ENCODE measurements at regions not wholly inside any gene's neighbourhood (a gene's known extent, or its start where the extent isn't known, plus 50 kb on each side); places are given as distances from the start of the nearest gene placed in this dataset.

GRCh38 chr17:77736199-77736585, 222.3 kb upstream of the TNRC6C start:
- H3K4me1 ChIP-seq (replicated peaks in 1 of 2; ENCODE audit: control insufficient read depth in 2 of 2, insufficient read depth in 2 of 2, low read length in 2 of 2), result peaks cover 0 to 17% of the 10 kb centered on the region in 2 experiments; a peak in 3 of 5 replicates
- no peak overlapping the region for H3K27ac ChIP-seq (ENCODE audit: extremely low read depth, low read depth, low read length)
- H3K4me2 ChIP-seq (ENCODE audit: insufficient read depth, low read length), result no peak overlapping the region
- TF ChIP-seq NUFIP1 (IDR thresholded peaks at IDR 0.05; ENCODE audit: partially characterized antibody) (no peak), ZEB2 (IDR thresholded peaks at IDR 0.05) (no peak)
- TF ChIP-seq, protein P1, sequence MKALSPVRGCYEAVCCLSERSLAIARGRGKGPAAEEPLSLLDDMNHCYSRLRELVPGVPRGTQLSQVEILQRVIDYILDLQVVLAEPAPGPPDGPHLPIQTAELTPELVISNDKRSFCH (CRISPR knock-in tag; IDR thresholded peaks at IDR 0.05), result no peak
- TF ChIP-seq, protein P1 (tag; IDR thresholded peaks at IDR 0.05), result no peak
- H2AFZ ChIP-seq (ENCODE audit: low read depth, low read length), result no peak overlapping the region
- H3K9me3 ChIP-seq (replicated peaks; ENCODE audit: control insufficient read depth, insufficient read depth, low read depth, low read length), result no peaks in the 10 kb centered on the region
- intact Hi-C loops (cut with micrococcal nuclease), result no loop called here
- no peak overlapping the region for H3K4me3 ChIP-seq
- no peaks in the 10 kb centered on the region for H3K36me3 ChIP-seq (ENCODE audit: control insufficient read depth, insufficient read depth, low read length)
- ChIA-PET CTCF (ENCODE audit: low intra/inter-chr PET ratio) (no interaction called here), POLR2A (no interaction called here)
- BruUV-seq (replicated peaks), result no TSS peak
- ATAC-seq (no peak), FAIRE-seq (no peak), DNase-seq (ENCODE audit: extremely low read depth in 1 of 4, low spot score in 3 of 4) (no peak)
- in situ Hi-C loops (cut with MboI), result no loop called here
- H3K9ac ChIP-seq (ENCODE audit: insufficient read depth in 1 of 2, low read depth in 2 of 2, low read length in 2 of 2), result no peak overlapping the region
- H3K27me3 ChIP-seq (ENCODE audit: control insufficient read depth in 2 of 2, insufficient read depth in 2 of 2, low read length in 2 of 2), result peaks cover 10 to 49% of the 10 kb centered on the region in 2 experiments; a peak in 4 of 5 replicates
- H4K20me1 ChIP-seq (replicated peaks; ENCODE audit: control insufficient read depth, insufficient read depth, low read length), result no peaks in the 10 kb centered on the region
- H3K9me1 ChIP-seq (ENCODE audit: control insufficient read depth, insufficient read depth, low read length), result peaks cover 4% of the 10 kb centered on the region
- WGBS (ENCODE audit: insufficient coverage, low coverage, missing lambda C conversion rate), result 1% methylated on average over 17 of the region's 17 CpGs
- H3K79me2 ChIP-seq (ENCODE audit: control insufficient read depth, insufficient read depth, low read length), result no peaks in the 10 kb centered on the region

- 0% methylated on average over 6 of the region's 6 CpGs for WGBS (ENCODE audit: insufficient coverage, low coverage, missing lambda C conversion rate)
- no peak overlapping the region for H3K4me3 ChIP-seq
- DNase-seq (ENCODE audit: extremely low read depth in 1 of 4, low spot score in 3 of 4), result no peak
- no peak overlapping the region for H2AFZ ChIP-seq (ENCODE audit: low read depth, low read length)
- ChIA-PET CTCF (ENCODE audit: low intra/inter-chr PET ratio) (no interaction called here), POLR2A (no interaction called here)
- H3K9ac ChIP-seq (ENCODE audit: insufficient read depth in 1 of 2, low read depth in 2 of 2, low read length in 2 of 2), result no peak overlapping the region
- H3K4me1 ChIP-seq (replicated peaks in 1 of 2; ENCODE audit: control insufficient read depth in 2 of 2, insufficient read depth in 2 of 2, low read length in 2 of 2), result peaks cover 0 to 17% of the 10 kb centered on the region in 2 experiments; a peak in 3 of 5 replicates
- H4K20me1 ChIP-seq (replicated peaks; ENCODE audit: control insufficient read depth, insufficient read depth, low read length), result no peaks in the 10 kb centered on the region
- ATAC-seq, result no peak
- H3K9me1 ChIP-seq (ENCODE audit: control insufficient read depth, insufficient read depth, low read length), result peaks cover 4% of the 10 kb centered on the region
- no peak overlapping the region for H3K27ac ChIP-seq (ENCODE audit: extremely low read depth, low read depth, low read length)
- FAIRE-seq, result no peak
- no peaks in the 10 kb centered on the region for H3K79me2 ChIP-seq (ENCODE audit: control insufficient read depth, insufficient read depth, low read length)
- intact Hi-C loops (cut with micrococcal nuclease), result no loop called here
- peaks cover 10 to 53% of the 10 kb centered on the region in 2 experiments; a peak in 4 of 5 replicates for H3K27me3 ChIP-seq (ENCODE audit: control insufficient read depth in 2 of 2, insufficient read depth in 2 of 2, low read length in 2 of 2)
- H3K4me2 ChIP-seq (ENCODE audit: insufficient read depth, low read length), result no peak overlapping the region
- no peaks in the 10 kb centered on the region for H3K36me3 ChIP-seq (ENCODE audit: control insufficient read depth, insufficient read depth, low read length)
- H3K9me3 ChIP-seq (replicated peaks; ENCODE audit: control insufficient read depth, insufficient read depth, low read depth, low read length), result no peaks in the 10 kb centered on the region
- in situ Hi-C loops (cut with MboI), result no loop called here
- BruUV-seq (replicated peaks), result no TSS peak
- TF ChIP-seq, protein P2, sequence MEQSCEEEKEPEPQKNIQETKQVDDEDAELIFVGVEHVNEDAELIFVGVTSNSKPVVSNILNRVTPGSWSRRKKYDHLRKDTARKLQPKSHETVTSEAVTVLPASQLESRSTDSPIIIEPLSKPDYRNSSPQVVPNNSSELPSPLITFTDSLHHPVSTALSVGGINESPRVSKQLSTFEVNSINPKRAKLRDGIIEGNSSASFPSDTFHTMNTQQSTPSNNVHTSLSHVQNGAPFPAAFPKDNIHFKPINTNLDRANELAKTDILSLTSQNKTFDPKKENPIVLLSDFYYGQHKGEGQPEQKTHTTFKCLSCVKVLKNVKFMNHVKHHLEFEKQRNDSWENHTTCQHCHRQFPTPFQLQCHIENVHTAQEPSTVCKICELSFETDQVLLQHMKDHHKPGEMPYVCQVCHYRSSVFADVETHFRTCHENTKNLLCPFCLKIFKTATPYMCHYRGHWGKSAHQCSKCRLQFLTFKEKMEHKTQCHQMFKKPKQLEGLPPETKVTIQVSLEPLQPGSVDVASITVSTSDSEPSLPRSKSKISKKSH (CRISPR knock-in tag; IDR thresholded peaks at IDR 0.05), result no peak
- TF ChIP-seq, protein P3, sequence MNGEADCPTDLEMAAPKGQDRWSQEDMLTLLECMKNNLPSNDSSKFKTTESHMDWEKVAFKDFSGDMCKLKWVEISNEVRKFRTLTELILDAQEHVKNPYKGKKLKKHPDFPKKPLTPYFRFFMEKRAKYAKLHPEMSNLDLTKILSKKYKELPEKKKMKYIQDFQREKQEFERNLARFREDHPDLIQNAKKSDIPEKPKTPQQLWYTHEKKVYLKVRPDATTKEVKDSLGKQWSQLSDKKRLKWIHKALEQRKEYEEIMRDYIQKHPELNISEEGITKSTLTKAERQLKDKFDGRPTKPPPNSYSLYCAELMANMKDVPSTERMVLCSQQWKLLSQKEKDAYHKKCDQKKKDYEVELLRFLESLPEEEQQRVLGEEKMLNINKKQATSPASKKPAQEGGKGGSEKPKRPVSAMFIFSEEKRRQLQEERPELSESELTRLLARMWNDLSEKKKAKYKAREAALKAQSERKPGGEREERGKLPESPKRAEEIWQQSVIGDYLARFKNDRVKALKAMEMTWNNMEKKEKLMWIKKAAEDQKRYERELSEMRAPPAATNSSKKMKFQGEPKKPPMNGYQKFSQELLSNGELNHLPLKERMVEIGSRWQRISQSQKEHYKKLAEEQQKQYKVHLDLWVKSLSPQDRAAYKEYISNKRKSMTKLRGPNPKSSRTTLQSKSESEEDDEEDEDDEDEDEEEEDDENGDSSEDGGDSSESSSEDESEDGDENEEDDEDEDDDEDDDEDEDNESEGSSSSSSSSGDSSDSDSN (IDR thresholded peaks at IDR 0.05; ENCODE audit: borderline replicate concordance in 1 of 2, low read depth in 2 of 2, low read length in 2 of 2), result no peak
- TF ChIP-seq GMEB1 (CRISPR knock-in tag; IDR thresholded peaks at IDR 0.05), result no peak
- TF ChIP-seq ELF2 (CRISPR knock-in tag; IDR thresholded peaks at IDR 0.05), result no peak
- no peak for TF ChIP-seq TEAD1 (CRISPR knock-in tag; IDR thresholded peaks at IDR 0.05)
- TF ChIP-seq CBX2 (IDR thresholded peaks at IDR 0.05; ENCODE audit: insufficient read depth, low read length, poor library complexity, severe bottlenecking), result no peak
Observed at GRCh38 chr17:77736721-77737120, 221.8 kb upstream of the TNRC6C start.
